A549 (cell line): ENCODE measurements at regions not wholly inside any gene's neighbourhood (a gene's known extent, or its start where the extent isn't known, plus 50 kb on each side); places are given as distances from the start of the nearest gene placed in this dataset.

Experiments used
- CTCF ChIP-seq: fragments of >200 bp; sonication (Bioruptor Twin); formaldehyde crosslinking; IDR thresholded peaks from 3 replicates; pipeline ENCODE4 v1.5.1; 2016
- EP300 ChIP-seq, 2 experiments: fragments of >200 bp; sonication (Bioruptor Twin); formaldehyde crosslinking; IDR thresholded peaks; 2 replicates in 1 of 2; 3 replicates in 1 of 2; pipeline ENCODE4 v1.6.1; 2016 to 2017
- MAZ ChIP-seq: fragments of 150-350 bp; IDR thresholded peaks from 2 replicates; pipeline ENCODE4 v1.6.1; 2014; ENCODE audit warnings: antibody characterized with exemption, low read depth, low read length, borderline replicate concordance
- PBX3 ChIP-seq: IDR thresholded peaks from 2 replicates; pipeline ENCODE4 v1.6.1; 2012
- POLR2A ChIP-seq: IDR thresholded peaks from 2 replicates; pipeline ENCODE4 v1.6.1; 2012; ENCODE audit warnings: mild to moderate bottlenecking, low read length
- RAD21 ChIP-seq, 2 experiments: fragments of >200 bp in 1 of 2; sonication (Bioruptor Twin) in 1 of 2; formaldehyde crosslinking in 1 of 2; IDR thresholded peaks in 1 of 2; conservative IDR thresholded peaks in 1 of 2; 2 replicates in 1 of 2; 3 replicates in 1 of 2; pipeline ENCODE4 v1.6.1; 2012 to 2018; ENCODE audit warnings: inconsistent platforms in 1 of 2
- RFX5 ChIP-seq: fragments of 450-650 bp; IDR thresholded peaks from 2 replicates; pipeline ENCODE4 v1.7.1; 2014; ENCODE audit warnings: antibody characterized with exemption, mild to moderate bottlenecking, moderate library complexity
- SMC3 ChIP-seq: fragments of >200 bp; sonication (Bioruptor Twin); formaldehyde crosslinking; IDR thresholded peaks from 3 replicates; pipeline ENCODE4 v1.6.1; 2018; ENCODE audit warnings: inconsistent platforms
- USF2 ChIP-seq: fragments of 450-650 bp; IDR thresholded peaks from 2 replicates; pipeline ENCODE4 v1.6.1; 2014; ENCODE audit warnings: antibody characterized with exemption
- ZFP36 ChIP-seq: fragments of 450-650 bp; IDR thresholded peaks from 2 replicates; pipeline ENCODE4 v1.6.1; 2014; ENCODE audit warnings: borderline replicate concordance; ENCODE audit not compliant: partially characterized antibody

- TF ChIP-seq CTCF (no peak), POLR2A (no peak), EP300 (IDR thresholded peaks at IDR 0.05) (no peak), RAD21 (conservative IDR thresholded peaks at IDR 0.05 in 1 of 2, IDR thresholded peaks at IDR 0.05 in 1 of 2) (no peak), RFX5 (no peak), MAZ (no peak), USF2 (no peak), SMC3 (no peak), ZFP36 (no peak), PBX3 (no peak)
Observed at GRCh38 chr17:65355246-65355645, 206.2 kb downstream of the AXIN2 start.
